IMR-90 (cell line): ENCODE measurements at regions not wholly inside any gene's neighbourhood (a gene's known extent, or its start where the extent isn't known, plus 50 kb on each side); places are given as distances from the start of the nearest gene placed in this dataset.
"Not testable (repeated sequence)": the region's sequence is repeated elsewhere in the genome, so short reads cannot be mapped to it uniquely, and the experiment has no call there.

ENCODE experiments used
- ATAC-seq: fragments of 200-7000 bp; cut with Tn5 transposase; 2 replicates; pipeline ENCODE4 v1.9.1; 2020; ENCODE audit warnings: low read depth, mild to moderate bottlenecking, moderate library complexity
- BruUV-seq: library from RNA; stranded (reverse); fragments of 400-500 nt; replicated peaks from 2 replicates; lab custom pipeline; 2021; lab: Mats Ljungman, UMichigan
- CTCF ChIA-PET: fragments of 300-600 bp; formaldehyde crosslinking; extraction: SDS; loops from one replicate; lab custom pipeline; 2021; ENCODE audit warnings: antibody characterized with exemption; lab: Yijun Ruan, JAX
- POLR2A ChIA-PET: fragments of 300-600 bp; sonication (Branson Sonifier 250); formaldehyde crosslinking; loops from one replicate; lab custom pipeline; 2022; ENCODE audit warnings: antibody characterized with exemption; ENCODE audit not compliant: unreplicated experiment; lab: Charles Lee
- DNase-seq: peaks from one replicate; pipeline ENCODE4 v3.0.0; 2013
- H2AFZ ChIP-seq: replicated peaks from 2 replicates; pipeline ENCODE3; 2013; ENCODE audit warnings: low read length, mild to moderate bottlenecking; ENCODE audit not compliant: poor library complexity
- H2AK5ac ChIP-seq: 2 replicates; pipeline ENCODE4 v1.6.1; 2013; ENCODE audit warnings: low read depth, low read length, inconsistent platforms
- H2AK9ac ChIP-seq: replicated peaks from 2 replicates; pipeline ENCODE3; 2013; ENCODE audit warnings: mild to moderate bottlenecking, low read depth, low read length, moderate library complexity; ENCODE audit not compliant: poor library complexity
- H2BK120ac ChIP-seq: 2 replicates; pipeline ENCODE4 v1.6.1; 2013; ENCODE audit warnings: low read depth, low read length, inconsistent platforms
- H2BK15ac ChIP-seq: 3 replicates; pipeline ENCODE4 v1.6.1; 2013; ENCODE audit warnings: low read depth, low read length, inconsistent platforms
- H2BK20ac ChIP-seq: 2 replicates; pipeline ENCODE4 v1.6.1; 2013; ENCODE audit warnings: low read depth, mild to moderate bottlenecking, inconsistent platforms, low read length, moderate library complexity
- H2BK5ac ChIP-seq: 2 replicates; pipeline ENCODE4 v1.6.1; 2013; ENCODE audit warnings: mild to moderate bottlenecking, low read depth, low read length, inconsistent platforms; ENCODE audit not compliant: poor library complexity, severe bottlenecking
- H3K14ac ChIP-seq: replicated peaks from 2 replicates; pipeline ENCODE4 v1.6.1; 2013; ENCODE audit warnings: low read depth, low read length, inconsistent platforms
- H3K18ac ChIP-seq: 2 replicates; pipeline ENCODE4 v1.6.1; 2013; ENCODE audit warnings: low read depth, low read length, control low read depth
- H3K23ac ChIP-seq: 2 replicates; pipeline ENCODE4 v1.6.1; 2013; ENCODE audit warnings: low read depth, low read length, inconsistent platforms
- H3K27ac ChIP-seq: 2 replicates; pipeline ENCODE4 v1.5.1; 2013; ENCODE audit warnings: mild to moderate bottlenecking, control low read depth, low read length; ENCODE audit not compliant: insufficient read depth
- H3K27me3 ChIP-seq: 2 replicates; pipeline ENCODE4 v1.6.1; 2013; ENCODE audit warnings: low read length; ENCODE audit not compliant: control insufficient read depth, insufficient read depth
- H3K36me3 ChIP-seq: 2 replicates; pipeline ENCODE4 v1.6.1; 2013; ENCODE audit warnings: low read length, mixed read lengths; ENCODE audit not compliant: control insufficient read depth, insufficient read depth
- H3K4ac ChIP-seq: 2 replicates; pipeline ENCODE4 v1.6.1; 2013; ENCODE audit warnings: low read depth, low read length, inconsistent platforms
- H3K4me1 ChIP-seq: 2 replicates; pipeline ENCODE4 v1.6.1; 2013; ENCODE audit warnings: low read length, mixed read lengths; ENCODE audit not compliant: control insufficient read depth, insufficient read depth
- H3K4me2 ChIP-seq: 2 replicates; pipeline ENCODE4 v1.6.1; 2013; ENCODE audit warnings: low read depth, mild to moderate bottlenecking, control low read depth, low read length, moderate library complexity
- H3K4me3 ChIP-seq: 2 replicates; pipeline ENCODE4 v1.5.1; 2013; ENCODE audit warnings: low read depth, mild to moderate bottlenecking, control low read depth, low read length, moderate library complexity; ENCODE audit not compliant: insufficient read depth
- H3K56ac ChIP-seq: 2 replicates; pipeline ENCODE4 v1.6.1; 2013; ENCODE audit warnings: low read length, inconsistent platforms; ENCODE audit not compliant: insufficient read depth; ENCODE audit errors: extremely low read depth
- H3K79me1 ChIP-seq, 2 experiments: 2 replicates each; pipeline ENCODE4 v1.6.1; 2013; ENCODE audit warnings: low read length in 2 of 2, inconsistent platforms in 1 of 2, low read depth in 1 of 2
- H3K9ac ChIP-seq: 2 replicates; pipeline ENCODE4 v1.6.1; 2013; ENCODE audit warnings: low read depth, low read length, control low read depth
- H3K9me1 ChIP-seq: 2 replicates; pipeline ENCODE4 v1.6.1; 2013; ENCODE audit warnings: low read length, inconsistent platforms; ENCODE audit not compliant: insufficient read depth
- H3K9me3 ChIP-seq: 2 replicates; pipeline ENCODE4 v1.6.1; 2013; ENCODE audit warnings: low read length; ENCODE audit not compliant: control insufficient read depth, insufficient read depth
- H4K20me1 ChIP-seq: 2 replicates; pipeline ENCODE4 v1.6.1; 2013; ENCODE audit warnings: low read length, inconsistent platforms; ENCODE audit not compliant: insufficient read depth
- H4K5ac ChIP-seq: 2 replicates; pipeline ENCODE4 v1.6.1; 2013; ENCODE audit warnings: mild to moderate bottlenecking, low read depth, low read length, control low read depth
- H4K8ac ChIP-seq, 2 experiments: 2 replicates each; pipeline ENCODE4 v1.6.1; 2013; ENCODE audit warnings: low read depth in 2 of 2, low read length in 2 of 2, control low read depth in 1 of 2, inconsistent platforms in 1 of 2
- H4K91ac ChIP-seq: 2 replicates; pipeline ENCODE4 v1.6.1; 2013; ENCODE audit warnings: low read depth, low read length, inconsistent platforms; ENCODE audit not compliant: insufficient read depth
- RAD21 ChIP-seq: IDR thresholded peaks from 2 replicates; pipeline ENCODE4 v1.6.1; 2012; ENCODE audit warnings: low read length, improper control_type of control experiment
- USF2 ChIP-seq: fragments of 150-350 bp; IDR thresholded peaks from 2 replicates; pipeline ENCODE4 v1.6.1; 2017; ENCODE audit warnings: mild to moderate bottlenecking, antibody characterized with exemption, low read length, low read depth
- WGBS, 2 experiments: methylation state at CpG; one replicate each; pipeline versions ENCODE4 v1.1.5 to v1.1.7; 2013; ENCODE audit warnings: missing lambda C conversion rate in 2 of 2; ENCODE audit not compliant: insufficient read length in 1 of 2; ENCODE audit errors: extremely low coverage in 2 of 2; 5-methylcytosine and 5-hydroxymethylcytosine counted together
- dilution Hi-C: fragments of 300-500 bp; cut with HindIII; formaldehyde crosslinking; loops from one replicate; pipeline ENCODE4 v1.14.3; 2018; ENCODE audit warnings: low sequenced_read_pairs; ENCODE audit not compliant: unreplicated experiment
- in situ Hi-C: fragments of 300-500 bp; cut with MboI; formaldehyde crosslinking; loops from 3 replicates; pipeline ENCODE4 v1.14.3; 2019; ENCODE audit warnings: low sequenced_read_pairs, inconsistent platforms, mixed read lengths
- intact Hi-C: fragments of 100-400 bp; cut with micrococcal nuclease; formaldehyde crosslinking; loops from 2 replicates; pipeline ENCODE4 v1.10.0; 2022

- dilution Hi-C loops, result no loop called here
- no TSS peak for BruUV-seq
- no peak overlapping the region for H3K18ac ChIP-seq
- H4K5ac ChIP-seq, result no peak overlapping the region
- no peak overlapping the region for H3K4ac ChIP-seq
- H2BK20ac ChIP-seq, result no peak overlapping the region
- H2AK5ac ChIP-seq, result no peak overlapping the region
- no peak overlapping the region for H3K27ac ChIP-seq
- no peaks in the 10 kb centered on the region for H3K9me3 ChIP-seq
- DNase-seq (no peak), ATAC-seq (no peak)
- H3K4me1 ChIP-seq, result no peaks in the 10 kb centered on the region
- no peaks in the 10 kb centered on the region for H3K27me3 ChIP-seq
- H4K20me1 ChIP-seq, result no peaks in the 10 kb centered on the region
- no peak overlapping the region for H2AK9ac ChIP-seq
- no peak overlapping the region for H3K23ac ChIP-seq
- no peak overlapping the region for H3K14ac ChIP-seq
- no peak overlapping the region for H3K56ac ChIP-seq
- H3K36me3 ChIP-seq, result no peaks in the 10 kb centered on the region
- no peak overlapping the region for H2BK120ac ChIP-seq
- in situ Hi-C loops, result no loop called here
- POLR2A ChIA-PET, result no interaction called here
- H2BK5ac ChIP-seq, result no peak overlapping the region
- no CpG with 5 or more reads among the region's 1 CpG for WGBS, 2 experiments
- H3K4me3 ChIP-seq, result no peak overlapping the region
- CTCF ChIA-PET, result no interaction called here
- no peak overlapping the region for H2AFZ ChIP-seq
- intact Hi-C loops, result no loop called here
- no peaks in the 10 kb centered on the region for H3K79me1 ChIP-seq
- H3K9ac ChIP-seq, result no peak overlapping the region
- TF ChIP-seq USF2 (no peak), RAD21 (no peak)
- H3K9me1 ChIP-seq, result no peaks in the 10 kb centered on the region
- H3K4me2 ChIP-seq, result no peak overlapping the region
- no peak overlapping the region for H2BK15ac ChIP-seq
- H4K91ac ChIP-seq, result no peak overlapping the region
- H4K8ac ChIP-seq, result no peak overlapping the region
These were observed 231.5 kb downstream of the CYLC2 start for GRCh38 chr9:103226647-103227013.

- dilution Hi-C loops, H3K56ac ChIP-seq: not testable (repeated sequence)
These were observed 242.5 kb downstream of the CYLC2 start for GRCh38 chr9:103237571-103238109.

More at GRCh38 chr9:103237571-103238109, 242.5 kb downstream of the CYLC2 start:
- H3K79me1 ChIP-seq, H2BK120ac ChIP-seq, intact Hi-C loops, H3K9me1 ChIP-seq, H3K27me3 ChIP-seq, CTCF ChIA-PET, H4K8ac ChIP-seq, BruUV-seq, H3K4ac ChIP-seq, H4K20me1 ChIP-seq, H3K23ac ChIP-seq, H3K18ac ChIP-seq, H2AK5ac ChIP-seq, POLR2A ChIA-PET, H4K91ac ChIP-seq, H3K36me3 ChIP-seq, H3K14ac ChIP-seq, H3K9me3 ChIP-seq, H2BK5ac ChIP-seq, H3K4me1 ChIP-seq, H3K27ac ChIP-seq, DNase-seq, H2BK15ac ChIP-seq, in situ Hi-C loops, H2BK20ac ChIP-seq, H2AK9ac ChIP-seq, H4K5ac ChIP-seq, H3K4me3 ChIP-seq, ATAC-seq, H3K4me2 ChIP-seq, H3K9ac ChIP-seq, H2AFZ ChIP-seq: not testable (repeated sequence)
- WGBS, 2 experiments, result 83% methylated on average over 14 of the region's 24 CpGs; no CpG with 5 or more reads in 1 of the 2 experiments
